MCF 10A (cell line): ENCODE measurements at regions not wholly inside any gene's neighbourhood (a gene's known extent, or its start where the extent isn't known, plus 50 kb on each side); places are given as distances from the start of the nearest gene placed in this dataset.
A peak's percentile ranks its signal among the peaks of the same experiment; 100 is the strongest.

Source experiments
- BruUV-seq: library from RNA; stranded (reverse); fragments of 400-500 nt; replicated peaks from 2 replicates; lab custom pipeline; 2021; lab: Mats Ljungman, UMichigan
- CTCF ChIA-PET: fragments of 300-600 bp; sonication (Branson Sonifier 250); formaldehyde crosslinking; extraction: SDS; loops from one replicate; lab custom pipeline; 2021; ENCODE audit warnings: antibody characterized with exemption, inconsistent platforms; lab: Yijun Ruan, JAX
- POLR2A ChIA-PET: fragments of 300-600, 350-650 bp; sonication (Branson Sonifier 250); formaldehyde crosslinking; extraction: SDS; loops from one replicate; lab custom pipeline; 2020; ENCODE audit warnings: antibody characterized with exemption, inconsistent platforms; lab: Yijun Ruan, JAX
- DNase-seq: peaks from one replicate; pipeline ENCODE4 v3.0.0-alpha.2; 2018; ENCODE audit not compliant: unreplicated experiment
- H3K27ac Mint-ChIP-seq: one replicate; pipeline ENCODE4 v1.8.0; 2022; ENCODE audit warnings: mild to moderate bottlenecking, low read depth, mixed read lengths; ENCODE audit not compliant: unreplicated experiment
- H3K27me3 Mint-ChIP-seq: one replicate; pipeline ENCODE4 v1.8.0; 2022; ENCODE audit warnings: mixed read lengths; ENCODE audit not compliant: insufficient read depth, unreplicated experiment
- H3K36me3 Mint-ChIP-seq: one replicate; pipeline ENCODE4 v1.8.0; 2022; ENCODE audit warnings: mild to moderate bottlenecking, moderate library complexity, mixed read lengths; ENCODE audit not compliant: insufficient read depth, unreplicated experiment
- H3K4me1 Mint-ChIP-seq: one replicate; pipeline ENCODE4 v1.8.0; 2022; ENCODE audit warnings: mixed read lengths; ENCODE audit not compliant: insufficient read depth, unreplicated experiment
- H3K4me3 Mint-ChIP-seq: one replicate; pipeline ENCODE4 v1.8.0; 2022; ENCODE audit warnings: mild to moderate bottlenecking, moderate library complexity, mixed read lengths; ENCODE audit not compliant: unreplicated experiment
- H3K9me3 Mint-ChIP-seq: one replicate; pipeline ENCODE4 v1.8.0; 2022; ENCODE audit warnings: mixed read lengths; ENCODE audit not compliant: unreplicated experiment
- CTCF ChIP-seq: fragments of 200-600 bp; IDR thresholded peaks from one replicate; pipeline ENCODE4 v1.8.0; 2022; ENCODE audit warnings: antibody characterized with exemption, mild to moderate bottlenecking; ENCODE audit not compliant: unreplicated experiment
- intact Hi-C: fragments of 100-400 bp; cut with micrococcal nuclease; formaldehyde crosslinking; loops from 2 replicates; pipeline ENCODE4 v1.14.1; 2022

GRCh38 chr5:169417676-169418075 lies 116.7 kb upstream of the SLIT3 start:
- CTCF ChIA-PET, result interaction anchor here (0.6 to 0.7 kb wide), 4 partner anchors 17 to 442 kb away, joined by 3 to 6 read pairs (median 4); no protein-coding TSS in a partner anchor
- no peak for TF ChIP-seq CTCF
- no peak overlapping the region for H3K27ac Mint-ChIP-seq
- BruUV-seq, result no TSS peak
- POLR2A ChIA-PET, result no interaction called here
- H3K27me3 Mint-ChIP-seq, result no peaks in the 10 kb centered on the region
- no peak overlapping the region for H3K4me3 Mint-ChIP-seq
- H3K4me1 Mint-ChIP-seq, result peaks cover 5% of the 10 kb centered on the region
- no peak for DNase-seq
- H3K36me3 Mint-ChIP-seq, result peaks cover 5% of the 10 kb centered on the region
- intact Hi-C loops, result no loop called here
- no peaks in the 10 kb centered on the region for H3K9me3 Mint-ChIP-seq

GRCh38 chr5:169416583-169417196 lies 115.8 kb upstream of the SLIT3 start:
- no peak overlapping the region for H3K27ac Mint-ChIP-seq
- H3K9me3 Mint-ChIP-seq, result no peaks in the 10 kb centered on the region
- TF ChIP-seq CTCF, result no peak
- peak; percentile 50 for DNase-seq
- no peaks in the 10 kb centered on the region for H3K27me3 Mint-ChIP-seq
- ChIA-PET CTCF (interaction anchor here (0.7 kb wide), 1 partner anchor 323 kb away, joined by 3 read pairs; no protein-coding TSS in a partner anchor), POLR2A (no interaction called here)
- H3K4me3 Mint-ChIP-seq, result no peak overlapping the region
- no TSS peak for BruUV-seq
- H3K36me3 Mint-ChIP-seq, result peaks cover 5% of the 10 kb centered on the region
- intact Hi-C loops, result no loop called here
- peaks cover 4% of the 10 kb centered on the region for H3K4me1 Mint-ChIP-seq

- POLR2A ChIA-PET, result no interaction called here
- no TSS peak for BruUV-seq
- H3K27ac Mint-ChIP-seq, result no peak overlapping the region
Measured at GRCh38 chr5:169415948-169416347, 115.0 kb upstream of the SLIT3 start.

GRCh38 chr5:169415371-169415770 lies 114.4 kb upstream of the SLIT3 start:
- DNase-seq, result no peak
- no TSS peak for BruUV-seq
- intact Hi-C loops, result no loop called here
- H3K4me3 Mint-ChIP-seq, result no peak overlapping the region
- no peak overlapping the region for H3K27ac Mint-ChIP-seq
- ChIA-PET CTCF (interaction anchor here (1.6 kb wide), 1 partner anchor 113 kb away, joined by 5 read pairs; no protein-coding TSS in a partner anchor), POLR2A (no interaction called here)
- no peaks in the 10 kb centered on the region for H3K9me3 Mint-ChIP-seq
- no peaks in the 10 kb centered on the region for H3K4me1 Mint-ChIP-seq
- no peak for TF ChIP-seq CTCF
- H3K36me3 Mint-ChIP-seq, result peaks cover 5% of the 10 kb centered on the region
- H3K27me3 Mint-ChIP-seq, result no peaks in the 10 kb centered on the region

More at GRCh38 chr5:169415948-169416347, 115.0 kb upstream of the SLIT3 start:
- no peak for TF ChIP-seq CTCF
- intact Hi-C loops, result no loop called here
- CTCF ChIA-PET, result interaction anchor here (1.6 kb wide), 1 partner anchor 113 kb away, joined by 5 read pairs; no protein-coding TSS in a partner anchor
- DNase-seq, result no peak
- Mint-ChIP-seq H3K36me3 (peaks cover 5% of the 10 kb centered on the region), H3K9me3 (no peaks in the 10 kb centered on the region), H3K4me3 (no peak overlapping the region), H3K27me3 (no peaks in the 10 kb centered on the region), H3K4me1 (no peaks in the 10 kb centered on the region)
